MM.1S (cell line): ENCODE measurements at regions not wholly inside any gene's neighbourhood (a gene's known extent, or its start where the extent isn't known, plus 50 kb on each side); places are given as distances from the start of the nearest gene placed in this dataset.

ENCODE experiments used
- DNase-seq: peaks from one replicate; pipeline ENCODE4 v3.0.0-alpha.2; 2015
- H2AFZ ChIP-seq: fragments of 300-600 bp; sonication (generic); 2 replicates; pipeline ENCODE4 v1.6.0; 2016; ENCODE audit warnings: antibody characterized with exemption, low read length
- H3F3A ChIP-seq: fragments of 300-600 bp; sonication (generic); 2 replicates; pipeline ENCODE4 v1.6.1; 2016; ENCODE audit warnings: mild to moderate bottlenecking, antibody characterized with exemption, low read length, moderate library complexity, mixed read lengths; ENCODE audit not compliant: insufficient read depth
- H3K27ac ChIP-seq: fragments of 300-600 bp; sonication (generic); 2 replicates; pipeline ENCODE4 v1.5.1; 2016; ENCODE audit warnings: mild to moderate bottlenecking, low read length
- H3K27me3 ChIP-seq: fragments of 300-600 bp; sonication (generic); replicated peaks from 2 replicates; pipeline ENCODE4 v1.6.0; 2016; ENCODE audit warnings: low read length; ENCODE audit not compliant: insufficient read depth
- H3K36me3 ChIP-seq: fragments of 300-600 bp; sonication (generic); replicated peaks from 2 replicates; pipeline ENCODE4 v1.6.1; 2016; ENCODE audit warnings: mild to moderate bottlenecking, low read length, mixed read lengths; ENCODE audit not compliant: insufficient read depth
- H3K4me1 ChIP-seq: fragments of 300-600 bp; sonication (generic); 2 replicates; pipeline ENCODE4 v1.6.1; 2016; ENCODE audit warnings: low read length, mixed read lengths
- H3K4me2 ChIP-seq: fragments of 300-600 bp; sonication (generic); 2 replicates; pipeline ENCODE4 v1.6.0; 2016; ENCODE audit warnings: low read depth, low read length
- H3K4me3 ChIP-seq: fragments of 300-600 bp; sonication (generic); 2 replicates; pipeline ENCODE4 v1.5.1; 2016; ENCODE audit warnings: low read length, mixed read lengths
- H3K79me2 ChIP-seq: fragments of 300-600 bp; sonication (generic); 2 replicates; pipeline ENCODE4 v1.6.1; 2016; ENCODE audit warnings: mixed run types, low read length, mixed read lengths
- H3K9ac ChIP-seq: fragments of 300-600 bp; sonication (generic); 2 replicates; pipeline ENCODE4 v1.6.1; 2016; ENCODE audit warnings: low read length, mixed read lengths
- H3K9me2 ChIP-seq: fragments of 300-600 bp; sonication (generic); replicated peaks from 2 replicates; pipeline ENCODE4 v1.6.1; 2016; ENCODE audit warnings: mild to moderate bottlenecking, low read length, mixed read lengths; ENCODE audit not compliant: insufficient read depth
- H3K9me3 ChIP-seq: fragments of 300-600 bp; sonication (generic); replicated peaks from 2 replicates; pipeline ENCODE4 v1.6.1; 2016; ENCODE audit warnings: mild to moderate bottlenecking, low read length, mixed read lengths; ENCODE audit not compliant: insufficient read depth
- H4K20me1 ChIP-seq: fragments of 300-600 bp; sonication (generic); 2 replicates; pipeline ENCODE4 v1.6.1; 2016; ENCODE audit warnings: mild to moderate bottlenecking, low read length, moderate library complexity, mixed read lengths; ENCODE audit not compliant: insufficient read depth
- CTCF ChIP-seq: fragments of 300-600 bp; sonication (generic); IDR thresholded peaks from 2 replicates; pipeline ENCODE4 v1.5.1; 2016; ENCODE audit warnings: antibody characterized with exemption, low read length, mixed read lengths
- EZH2 ChIP-seq: fragments of 300-600 bp; sonication (generic); optimal IDR thresholded peaks from 2 replicates; pipeline ENCODE3; 2017; ENCODE audit warnings: low read depth, mild to moderate bottlenecking, antibody characterized with exemption, low read length, mixed read lengths
- EZH2phosphoT487 ChIP-seq: fragments of 300-600 bp; sonication (generic); IDR thresholded peaks from 2 replicates; pipeline ENCODE4 v1.6.1; 2018; ENCODE audit warnings: antibody characterized with exemption, low read length

GRCh38 chr4:18813055-18813454, 791.5 kb upstream of the LCORL start:
- no peaks in the 10 kb centered on the region for H3K9me3 ChIP-seq
- H3K4me1 ChIP-seq, result no peaks in the 10 kb centered on the region; the same call in 1 of the 2 replicates
- H4K20me1 ChIP-seq, result no peaks in the 10 kb centered on the region
- DNase-seq, result no peak
- no peak overlapping the region for H2AFZ ChIP-seq
- H3K27ac ChIP-seq, result no peak overlapping the region
- no peaks in the 10 kb centered on the region for H3K27me3 ChIP-seq
- H3K4me3 ChIP-seq, result no peak overlapping the region
- H3K9ac ChIP-seq, result no peak overlapping the region
- H3K36me3 ChIP-seq, result no peaks in the 10 kb centered on the region
- no peak overlapping the region for H3K4me2 ChIP-seq
- H3K79me2 ChIP-seq, result no peaks in the 10 kb centered on the region
- H3K9me2 ChIP-seq, result no peaks in the 10 kb centered on the region
- H3F3A ChIP-seq, result no peaks in the 10 kb centered on the region
- TF ChIP-seq CTCF, result no peak

GRCh38 chr4:18803781-18804180, 782.2 kb upstream of the LCORL start:
- no peak for DNase-seq
- Histone ChIP-seq H2AFZ (no peak overlapping the region), H3K9ac (no peak overlapping the region), H4K20me1 (no peaks in the 10 kb centered on the region), H3K27ac (no peak overlapping the region), H3K4me3 (no peak overlapping the region), H3K36me3 (no peaks in the 10 kb centered on the region), H3K9me2 (no peaks in the 10 kb centered on the region), H3K4me1 (no peaks in the 10 kb centered on the region), H3K27me3 (no peaks in the 10 kb centered on the region), H3K4me2 (no peak overlapping the region), H3K9me3 (no peaks in the 10 kb centered on the region), H3F3A (no peaks in the 10 kb centered on the region), H3K79me2 (no peaks in the 10 kb centered on the region)
- TF ChIP-seq EZH2phosphoT487, result no peak
- TF ChIP-seq EZH2, result no peak
- TF ChIP-seq CTCF, result no peak

GRCh38 chr4:18798123-18798522, 776.6 kb upstream of the LCORL start:
- Histone ChIP-seq H3K4me1 (no peaks in the 10 kb centered on the region), H3F3A (no peaks in the 10 kb centered on the region), H3K27ac (no peak overlapping the region), H3K4me2 (no peak overlapping the region), H2AFZ (no peak overlapping the region), H3K27me3 (no peaks in the 10 kb centered on the region), H3K79me2 (no peaks in the 10 kb centered on the region), H3K9me3 (no peaks in the 10 kb centered on the region), H3K4me3 (no peak overlapping the region), H3K9me2 (no peaks in the 10 kb centered on the region), H3K9ac (no peak overlapping the region), H4K20me1 (no peaks in the 10 kb centered on the region), H3K36me3 (no peaks in the 10 kb centered on the region)
- TF ChIP-seq CTCF (no peak), EZH2phosphoT487 (no peak), EZH2 (no peak)
- DNase-seq, result no peak

- no peaks in the 10 kb centered on the region for H3F3A ChIP-seq
- H3K27ac ChIP-seq, result no peak overlapping the region
- no peaks in the 10 kb centered on the region for H4K20me1 ChIP-seq
- no peaks in the 10 kb centered on the region for H3K36me3 ChIP-seq
- H3K4me2 ChIP-seq, result no peak overlapping the region
- no peak overlapping the region for H3K4me3 ChIP-seq
- H2AFZ ChIP-seq, result no peak overlapping the region
- no peak overlapping the region for H3K9ac ChIP-seq
- no peaks in the 10 kb centered on the region for H3K4me1 ChIP-seq
- H3K79me2 ChIP-seq, result no peaks in the 10 kb centered on the region
- H3K27me3 ChIP-seq, result no peaks in the 10 kb centered on the region
- H3K9me3 ChIP-seq, result no peaks in the 10 kb centered on the region
- TF ChIP-seq EZH2 (no peak), CTCF (no peak), EZH2phosphoT487 (no peak)
- no peak for DNase-seq
- no peaks in the 10 kb centered on the region for H3K9me2 ChIP-seq
These were observed 774.2 kb upstream of the LCORL start for GRCh38 chr4:18795794-18796193.
